Stomach (tissue), 8 donors: ENCODE measurements at regions not wholly inside any gene's neighbourhood (a gene's known extent, or its start where the extent isn't known, plus 50 kb on each side); places are given as distances from the start of the nearest gene placed in this dataset.
"Not testable (repeated sequence)": the region's sequence is repeated elsewhere in the genome, so short reads cannot be mapped to it uniquely, and the experiment has no call there.

Source experiments
- DNase-seq, 2 donors: peaks; one replicate each; pipeline versions ENCODE4 v3.0.0 to v3.0.0-alpha.2; 2013 to 2019
- H3K27ac ChIP-seq, 5 donors: fragments of 200-600 bp in 4 of 5; sonication (generic) in 4 of 5; one replicate each; pipeline ENCODE4 v1.5.1; 2013 to 2019; ENCODE audit warnings: mild to moderate bottlenecking in 1 of 5, moderate library complexity in 1 of 5
- H3K27me3 ChIP-seq, 3 donors: fragments of 200-600 bp; sonication (generic); one replicate each; pipeline ENCODE4 v1.5.1; 2017 to 2019; ENCODE audit warnings: mixed run types in 1 of 3
- H3K36me3 ChIP-seq, 4 donors: fragments of 200-600 bp; sonication (generic); 1 replicate in 3 of 4; 2 replicates in 1 of 4; pipeline ENCODE4 v1.5.1; 2016 to 2019
- H3K4me1 ChIP-seq, 4 donors: fragments of 200-600 bp; sonication (generic); one replicate each; pipeline ENCODE4 v1.5.1; 2016 to 2019
- H3K4me3 ChIP-seq, 4 donors: fragments of 200-600 bp; sonication (generic) in 3 of 4; one replicate each; pipeline ENCODE4 v1.5.1; 2016 to 2019; ENCODE audit warnings: mild to moderate bottlenecking in 1 of 4
- H3K9me3 ChIP-seq, 4 donors: fragments of 200-600 bp; sonication (generic); one replicate each; pipeline ENCODE4 v1.5.1; 2016 to 2019
- EP300 ChIP-seq: sonication (generic); formaldehyde crosslinking; IDR thresholded peaks from one replicate; pipeline ENCODE4 v1.6.1; 2017; ENCODE audit warnings: antibody characterized with exemption
- POLR2A ChIP-seq, 4 donors: fragments of 450-650 bp; IDR thresholded peaks; one replicate each; pipeline ENCODE4 v1.6.1; 2016; ENCODE audit warnings: antibody characterized with exemption in 4 of 4, control low read depth in 2 of 4, mild to moderate bottlenecking in 1 of 4, moderate library complexity in 1 of 4
- POLR2AphosphoS5 ChIP-seq, 3 donors: sonication (generic); formaldehyde crosslinking; IDR thresholded peaks; one replicate each; pipeline ENCODE4 v1.6.1; 2016; ENCODE audit warnings: antibody characterized with exemption in 3 of 3
- WGBS, 5 donors: extraction: QIAGEN DNeasy Blood & Tissue Kit in 3 of 5; methylation state at CpG; one replicate each; pipeline versions ENCODE4 v1.1.5 to v1.1.7; 2013 to 2018; 5-methylcytosine and 5-hydroxymethylcytosine counted together
- intact Hi-C: fragments of 100-400 bp; cut with DNase I; formaldehyde crosslinking; loops from one replicate; pipeline ENCODE4 v1.15.1; 2023; ENCODE audit warnings: low total_unique reads
- TF ChIP-seq, protein P1 (sequence below), 7 experiments: fragments of 450-650 bp in 4 of 7; fragments of 200-600 bp in 3 of 7; sonication (generic) in 3 of 7; IDR thresholded peaks; one replicate each; pipeline ENCODE4 v1.5.1; 2016 to 2019; ENCODE audit warnings: antibody characterized with exemption in 7 of 7, control low read depth in 2 of 7, mild to moderate bottlenecking in 1 of 7
- donor health status: healthy with polysubstance abuse.
- donor health status: Bipolar disorder and iron deficiency.
- donor health status: healthy.

- H3K9me3 ChIP-seq: peaks cover 0 to 13% (median 5%) of the 10 kb centered on the region in 4 donors
- no peak overlapping the region for H3K27ac ChIP-seq
- intact Hi-C loops: no loop called here
- H3K4me1 ChIP-seq: no peaks in the 10 kb centered on the region
- H3K27me3 ChIP-seq: no peaks in the 10 kb centered on the region
- no peaks in the 10 kb centered on the region for H3K36me3 ChIP-seq
- DNase-seq: no peak
- H3K4me3 ChIP-seq: no peak overlapping the region
- 55 to 74% (median 61%) methylated on average over 2 of the region's 2 CpGs for WGBS, 5 donors
- no peak for TF ChIP-seq POLR2AphosphoS5 (IDR thresholded peaks at IDR 0.05)
- TF ChIP-seq POLR2A (IDR thresholded peaks at IDR 0.05): no peak
- TF ChIP-seq, protein P1, sequence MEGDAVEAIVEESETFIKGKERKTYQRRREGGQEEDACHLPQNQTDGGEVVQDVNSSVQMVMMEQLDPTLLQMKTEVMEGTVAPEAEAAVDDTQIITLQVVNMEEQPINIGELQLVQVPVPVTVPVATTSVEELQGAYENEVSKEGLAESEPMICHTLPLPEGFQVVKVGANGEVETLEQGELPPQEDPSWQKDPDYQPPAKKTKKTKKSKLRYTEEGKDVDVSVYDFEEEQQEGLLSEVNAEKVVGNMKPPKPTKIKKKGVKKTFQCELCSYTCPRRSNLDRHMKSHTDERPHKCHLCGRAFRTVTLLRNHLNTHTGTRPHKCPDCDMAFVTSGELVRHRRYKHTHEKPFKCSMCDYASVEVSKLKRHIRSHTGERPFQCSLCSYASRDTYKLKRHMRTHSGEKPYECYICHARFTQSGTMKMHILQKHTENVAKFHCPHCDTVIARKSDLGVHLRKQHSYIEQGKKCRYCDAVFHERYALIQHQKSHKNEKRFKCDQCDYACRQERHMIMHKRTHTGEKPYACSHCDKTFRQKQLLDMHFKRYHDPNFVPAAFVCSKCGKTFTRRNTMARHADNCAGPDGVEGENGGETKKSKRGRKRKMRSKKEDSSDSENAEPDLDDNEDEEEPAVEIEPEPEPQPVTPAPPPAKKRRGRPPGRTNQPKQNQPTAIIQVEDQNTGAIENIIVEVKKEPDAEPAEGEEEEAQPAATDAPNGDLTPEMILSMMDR (IDR thresholded peaks at IDR 0.05): no peak
- TF ChIP-seq EP300: no peak
Measured at GRCh38 chr5:12141496-12141895, 237.2 kb upstream of the CTNND2 start.

DNA sequence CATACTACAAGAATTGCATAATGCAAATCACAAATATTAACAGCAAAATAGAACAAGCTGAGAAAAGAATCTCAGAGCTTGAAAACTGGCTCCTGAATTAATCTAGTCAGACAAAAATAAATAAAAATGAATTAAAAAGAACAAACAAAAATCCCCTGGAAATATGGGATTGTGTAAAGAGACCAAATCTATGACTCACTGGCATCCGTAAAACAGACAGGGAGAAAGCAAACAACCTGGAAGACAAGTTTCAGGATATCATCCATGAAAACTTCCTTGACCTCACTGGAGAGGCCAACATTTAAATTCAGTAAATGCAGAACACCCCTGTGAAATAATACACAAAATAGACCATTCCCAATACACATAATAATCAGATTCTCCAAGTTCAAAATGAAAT is 229.3 kb upstream of the CTNND2 start:
- TF ChIP-seq POLR2AphosphoS5 (IDR thresholded peaks at IDR 0.05) (no peak), EP300 (no peak)
- TF ChIP-seq, protein P1 (IDR thresholded peaks at IDR 0.05): no peak
- intact Hi-C loops: no loop called here
- WGBS, 5 donors: 27 to 90% (median 43%) methylated on average over 1 of the region's 1 CpG
- no peaks in the 10 kb centered on the region for H3K36me3 ChIP-seq
- no peaks in the 10 kb centered on the region for H3K4me1 ChIP-seq
- H3K9me3 ChIP-seq: peaks cover 0 to 43% (median 22%) of the 10 kb centered on the region in 4 donors
- H3K4me3 ChIP-seq: no peak overlapping the region
- H3K27ac ChIP-seq: no peak overlapping the region
- H3K27me3 ChIP-seq: no peaks in the 10 kb centered on the region
- DNase-seq: no peak

GRCh38 chr5:12131020-12131419 is 226.8 kb upstream of the CTNND2 start:
- H3K27ac ChIP-seq, H3K4me3 ChIP-seq, H3K4me1 ChIP-seq, H3K36me3 ChIP-seq, intact Hi-C loops, DNase-seq, H3K27me3 ChIP-seq: not testable (repeated sequence)
- peaks cover 0 to 56% (median 20%) of the 10 kb centered on the region in 4 donors for H3K9me3 ChIP-seq
- whole genome bisulfite sequencing, 5 donors: 87 to 94% (median 91%) methylated on average over 2 of the region's 2 CpGs

DNA sequence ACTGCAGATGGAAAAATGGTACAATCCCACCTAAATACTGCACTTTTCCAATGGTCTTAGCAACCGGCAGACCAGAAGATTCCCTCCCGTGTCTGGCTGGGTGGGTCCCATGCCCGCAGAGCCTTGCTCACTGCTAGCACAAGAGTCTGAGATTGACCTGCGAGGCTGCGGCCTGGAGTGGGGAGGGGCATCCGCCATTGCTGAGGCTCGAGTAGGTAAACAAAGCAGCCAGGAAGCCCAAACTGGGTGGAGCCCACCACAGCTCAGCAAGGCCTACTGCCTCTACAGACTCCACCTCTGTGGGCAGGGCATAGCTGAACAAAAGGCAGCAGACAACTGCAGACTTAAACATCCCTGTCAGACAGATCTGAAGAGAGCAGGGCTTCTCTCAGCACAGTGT is 221.6 kb upstream of the CTNND2 start:
- Histone ChIP-seq H3K27ac (no peak overlapping the region), H3K27me3 (no peaks in the 10 kb centered on the region), H3K4me1 (no peaks in the 10 kb centered on the region), H3K36me3 (no peaks in the 10 kb centered on the region), H3K9me3 (peaks cover 0 to 25% (median under 1%) of the 10 kb centered on the region in 4 donors), H3K4me3 (no peak overlapping the region)
- no peak for DNase-seq
- intact Hi-C loops: no loop called here
- no peak for TF ChIP-seq POLR2A (IDR thresholded peaks at IDR 0.05)
- no peak for TF ChIP-seq EP300
- TF ChIP-seq POLR2AphosphoS5 (IDR thresholded peaks at IDR 0.05): no peak
- TF ChIP-seq, protein P1 (IDR thresholded peaks at IDR 0.05): no peak
- 86 to 93% (median 87%) methylated on average over 4 to 7 of the region's 7 CpGs; no CpG with 5 or more reads in 1 of the 5 donors for WGBS, 5 donors

DNA sequence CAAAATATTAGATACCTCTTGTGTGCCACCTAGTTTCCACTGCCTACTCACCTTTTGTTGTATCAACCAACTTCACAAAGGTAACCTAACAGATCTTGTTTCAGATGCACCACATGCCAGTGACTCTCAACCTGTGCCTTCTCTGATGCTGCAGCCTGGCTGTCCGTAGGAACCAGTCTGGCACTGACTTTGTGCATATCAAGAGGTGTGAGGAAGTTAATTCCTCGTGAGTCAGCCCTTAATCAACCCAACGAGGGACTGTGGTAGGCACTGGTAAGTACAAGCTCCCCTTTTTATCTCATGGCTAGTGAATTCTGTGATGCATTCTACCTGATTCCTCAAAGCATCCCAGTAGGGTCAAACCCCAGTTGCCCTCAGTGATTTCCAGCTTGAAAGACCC is 215.4 kb upstream of the CTNND2 start:
- TF ChIP-seq EP300 (no peak), POLR2AphosphoS5 (IDR thresholded peaks at IDR 0.05) (no peak), POLR2A (IDR thresholded peaks at IDR 0.05) (no peak)
- TF ChIP-seq, protein P1 (IDR thresholded peaks at IDR 0.05): no peak
- Histone ChIP-seq H3K27me3 (no peaks in the 10 kb centered on the region), H3K36me3 (no peaks in the 10 kb centered on the region), H3K27ac (no peak overlapping the region), H3K4me1 (no peaks in the 10 kb centered on the region), H3K4me3 (no peak overlapping the region), H3K9me3 (no peaks in the 10 kb centered on the region)
- WGBS, 5 donors: 40 to 57% (median 51%) methylated on average over 3 of the region's 3 CpGs
- intact Hi-C loops: no loop called here
- no peak for DNase-seq
